COLO829 (cell line): ENCODE measurements at regions not wholly inside any gene's neighbourhood (a gene's known extent, or its start where the extent isn't known, plus 50 kb on each side); places are given as distances from the start of the nearest gene placed in this dataset.
"Not testable (repeated sequence)": the region's sequence is repeated elsewhere in the genome, so short reads cannot be mapped to it uniquely, and the experiment has no call there.

Experiments
- DNase-seq: peaks from one replicate; pipeline ENCODE4 v3.0.0; 2012; ENCODE audit warnings: low spot score

DNA sequence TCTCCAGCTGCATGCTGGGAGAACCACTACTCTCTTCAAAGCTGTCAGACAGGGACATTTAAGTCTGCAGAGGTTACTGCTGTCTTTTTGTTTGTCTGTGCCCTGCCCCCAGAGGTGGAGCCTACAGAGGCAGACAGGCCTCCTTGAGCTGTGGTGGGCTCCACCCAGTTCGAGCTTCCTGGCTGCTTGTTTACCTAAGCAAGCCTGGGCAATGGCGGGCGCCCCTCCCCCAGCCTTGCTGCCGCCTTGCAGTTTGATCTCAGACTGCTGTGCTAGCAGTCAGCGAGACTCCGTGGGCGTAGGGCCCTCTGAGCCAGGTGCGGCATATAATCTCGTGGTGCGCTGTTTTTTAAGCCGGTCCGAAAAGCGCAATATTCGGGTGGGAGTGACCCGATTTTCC is 215.0 kb downstream of the STIM2 start:
- not testable (repeated sequence) for DNase-seq

- no peak for DNase-seq
Observed at GRCh38 chr4:27078934-27079455, 218.4 kb downstream of the STIM2 start.

DNA sequence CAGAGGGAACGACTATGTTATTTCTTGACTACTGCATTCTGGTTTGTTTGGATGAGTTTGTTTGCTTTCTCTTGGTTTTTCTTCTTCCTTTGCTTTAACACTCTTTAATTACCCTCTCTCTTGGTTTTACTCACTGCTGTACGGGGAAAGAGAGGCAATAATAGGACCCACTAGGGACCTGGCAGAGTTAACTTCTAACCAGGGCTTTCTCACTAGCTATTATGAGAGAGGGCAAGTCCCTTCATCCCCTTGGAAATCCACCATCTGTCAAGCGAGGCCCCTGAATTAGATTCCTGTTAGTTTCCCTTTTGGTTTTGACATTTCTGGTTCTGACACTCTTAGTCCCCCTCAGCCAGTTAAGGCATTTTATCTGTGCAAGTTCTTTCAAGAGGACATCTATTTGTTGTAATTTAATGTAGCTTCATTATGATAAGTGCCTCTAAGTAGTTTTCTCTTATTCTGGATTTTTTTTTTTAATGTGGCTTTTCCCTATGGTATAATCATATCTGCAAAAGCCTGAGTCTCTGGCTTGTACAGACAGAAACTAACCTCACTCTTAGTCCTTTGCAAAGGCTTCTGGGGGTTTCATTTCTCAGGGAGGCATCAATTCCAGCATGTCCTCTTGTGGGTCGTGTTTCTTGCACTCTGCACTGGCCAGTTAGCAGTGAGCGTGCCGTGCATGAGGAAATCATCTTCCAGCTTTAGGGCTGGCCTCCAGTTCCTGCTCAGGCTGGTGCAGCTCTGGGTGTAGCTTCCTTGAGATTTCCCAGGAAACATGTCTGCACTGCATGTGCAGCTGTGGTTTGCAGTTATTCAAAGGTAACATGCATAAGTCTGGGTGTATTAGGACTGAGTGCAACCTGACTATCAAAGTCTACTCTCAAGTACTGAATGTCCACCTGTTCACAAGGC is 221.3 kb downstream of the STIM2 start:
- no peak for DNase-seq

GRCh38 chr4:27082776-27083175 is 222.1 kb downstream of the STIM2 start:
- DNase-seq = no peak

- no peak for DNase-seq
Observed at GRCh38 chr4:27084685-27085361, 224.2 kb downstream of the STIM2 start.

DNA sequence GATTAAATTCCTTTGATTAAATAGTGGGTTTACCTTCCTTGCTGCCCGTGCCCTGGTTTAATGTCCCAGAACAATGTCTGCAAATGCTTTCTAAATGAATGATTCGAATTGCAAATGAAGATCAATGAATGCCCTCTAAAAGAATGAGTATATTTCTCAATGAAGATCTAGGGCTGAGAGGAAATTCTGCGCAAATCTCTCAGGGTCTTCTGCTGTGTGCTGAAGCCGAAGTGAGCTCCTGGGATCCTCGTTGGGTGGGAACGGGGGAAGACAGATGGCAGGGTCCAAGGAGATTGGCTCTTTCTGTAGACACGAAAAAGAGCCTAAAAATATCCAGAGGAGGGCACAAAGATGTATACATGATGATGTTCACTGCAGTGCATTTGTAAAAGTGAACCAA is 224.8 kb downstream of the STIM2 start:
- DNase-seq = no peak

DNA sequence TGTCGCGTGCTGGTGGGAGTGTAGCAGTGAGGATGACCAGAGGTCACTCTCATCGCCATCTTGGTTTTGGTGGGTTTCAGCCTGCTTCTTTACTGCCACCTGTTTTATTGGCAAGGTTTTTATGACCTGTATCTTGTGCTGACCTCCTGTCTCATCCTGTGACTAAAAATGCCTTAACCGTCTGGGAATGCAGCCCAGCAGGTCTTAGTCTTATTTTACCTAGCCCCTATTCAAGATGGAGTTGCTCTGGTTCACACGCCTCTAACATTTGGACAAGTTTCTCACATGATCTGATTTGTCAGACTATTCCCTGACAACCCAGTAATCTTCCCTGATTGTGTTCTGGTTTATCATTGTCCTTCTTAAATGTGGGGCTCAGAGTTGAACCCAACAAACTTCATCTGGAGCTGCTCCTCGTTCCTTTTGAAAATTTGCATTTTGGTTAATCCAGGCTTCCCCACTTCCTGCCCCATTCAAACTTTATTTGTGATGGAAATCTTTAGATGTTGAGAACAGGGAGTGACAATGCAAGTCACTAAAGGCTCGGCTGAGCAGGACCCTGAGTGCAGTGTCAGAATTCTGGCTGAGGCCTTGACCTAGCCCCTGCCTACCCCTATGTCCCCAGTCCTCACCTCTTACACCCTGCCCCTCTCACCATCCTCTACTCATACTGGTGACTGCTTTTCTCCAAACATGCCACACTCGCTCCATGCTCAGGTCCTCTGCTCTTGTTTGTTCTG is 226.8 kb downstream of the STIM2 start:
- no peak for DNase-seq

- DNase-seq = no peak
Observed at GRCh38 chr4:27088491-27088890, 227.8 kb downstream of the STIM2 start.

DNA sequence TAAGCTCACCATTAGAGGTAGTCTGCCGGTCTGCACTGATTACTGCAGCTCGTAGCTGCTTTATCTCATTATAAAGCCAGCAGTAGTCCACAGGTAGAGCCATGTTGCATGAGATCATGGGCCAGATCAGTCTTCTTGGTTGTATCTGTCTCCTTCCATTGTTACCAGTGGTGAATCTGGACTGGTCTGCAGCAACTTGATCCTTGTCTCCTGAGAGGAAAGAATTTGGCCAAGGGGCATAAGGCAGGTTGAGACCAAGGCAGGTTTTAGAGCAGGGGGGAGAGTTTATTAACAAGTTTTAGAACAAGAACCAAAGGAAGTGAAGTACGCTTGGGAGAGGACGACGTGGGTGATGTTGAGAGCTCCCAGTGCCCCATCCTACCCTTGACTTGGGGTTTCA is 228.5 kb downstream of the STIM2 start:
- no peak for DNase-seq

DNA sequence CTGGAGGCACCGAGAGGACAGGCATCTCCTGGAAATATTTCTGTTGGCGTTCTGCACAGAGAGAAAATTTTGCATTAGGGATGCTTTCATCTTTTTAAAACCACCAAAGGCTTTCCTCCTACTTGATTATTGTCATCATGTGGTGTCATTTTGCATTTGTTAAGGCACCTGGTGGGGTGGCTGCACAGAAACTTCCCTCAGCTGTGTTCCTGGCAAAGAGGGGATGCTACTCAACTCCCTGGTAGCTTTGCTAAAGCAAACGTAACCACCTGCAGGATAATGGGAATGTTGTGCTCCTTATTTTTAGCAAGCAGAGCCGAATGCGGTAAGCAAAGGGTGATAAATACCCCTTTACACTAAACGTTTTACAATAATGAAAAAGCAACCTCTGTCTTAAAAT is 229.8 kb downstream of the STIM2 start:
- DNase-seq = no peak

DNA sequence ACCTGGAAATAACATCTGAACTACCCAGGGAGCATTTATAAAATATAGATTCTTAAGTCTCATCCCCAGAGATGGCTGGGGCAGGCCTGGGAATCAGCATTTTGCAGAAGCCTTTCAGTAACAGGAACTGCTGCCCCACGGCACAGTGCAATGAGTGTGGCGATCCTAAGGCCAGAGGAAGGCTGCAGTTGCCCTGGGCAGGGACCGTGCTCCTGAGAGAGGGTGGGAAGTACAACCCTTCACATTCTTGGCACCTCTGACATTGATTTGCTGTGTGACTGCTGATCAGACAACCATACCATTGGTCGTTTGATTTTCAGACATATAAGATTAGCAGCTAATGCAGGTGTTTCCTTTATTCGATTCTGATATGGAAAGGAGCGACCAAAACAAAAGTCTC is 233.6 kb downstream of the STIM2 start:
- no peak for DNase-seq

GRCh38 chr4:27094783-27095182 is 234.1 kb downstream of the STIM2 start:
- no peak for DNase-seq

GRCh38 chr4:27096142-27096824 is 235.6 kb downstream of the STIM2 start:
- DNase-seq = no peak

DNA sequence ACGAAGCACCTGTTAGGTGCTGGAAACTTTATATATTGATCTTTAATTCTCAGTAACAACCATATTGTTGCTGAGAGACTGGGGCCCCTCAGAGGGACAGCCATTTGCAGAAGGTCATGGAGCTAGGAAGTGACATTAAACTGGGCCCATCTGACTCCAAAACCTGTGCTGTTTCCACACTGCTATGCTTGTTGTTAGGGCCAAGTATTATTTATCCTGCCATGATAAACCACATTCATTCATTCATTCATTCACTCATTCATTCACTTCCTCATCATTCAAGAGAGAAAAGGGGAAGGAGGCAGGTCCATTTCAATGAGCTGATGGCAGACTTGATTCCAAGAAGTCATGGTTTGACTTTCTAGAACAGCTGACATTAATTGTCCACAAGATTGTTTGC is 237.4 kb downstream of the STIM2 start:
- no peak for DNase-seq

GRCh38 chr4:27100713-27101112 is 240.1 kb downstream of the STIM2 start:
- DNase-seq = no peak

DNA sequence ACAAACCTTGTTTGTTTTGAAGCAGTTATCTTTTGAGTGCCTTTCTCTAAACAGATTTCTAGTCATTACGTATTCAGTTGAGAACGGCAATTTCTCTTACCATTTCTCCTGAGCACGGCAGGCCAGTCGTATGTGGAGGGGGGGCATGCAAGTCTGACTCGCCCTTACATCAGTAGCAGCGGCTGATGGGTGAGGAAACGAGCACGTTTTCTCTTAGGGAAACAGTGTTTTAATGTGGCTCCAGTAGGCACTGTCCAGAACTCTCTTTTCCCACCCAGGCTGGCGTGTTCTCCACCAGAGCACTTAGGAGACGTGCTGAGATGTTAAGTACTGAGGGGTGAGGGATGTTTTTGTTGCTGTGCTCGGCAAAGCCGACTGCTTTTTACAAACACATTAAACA is 240.5 kb downstream of the STIM2 start:
- no peak for DNase-seq

DNA sequence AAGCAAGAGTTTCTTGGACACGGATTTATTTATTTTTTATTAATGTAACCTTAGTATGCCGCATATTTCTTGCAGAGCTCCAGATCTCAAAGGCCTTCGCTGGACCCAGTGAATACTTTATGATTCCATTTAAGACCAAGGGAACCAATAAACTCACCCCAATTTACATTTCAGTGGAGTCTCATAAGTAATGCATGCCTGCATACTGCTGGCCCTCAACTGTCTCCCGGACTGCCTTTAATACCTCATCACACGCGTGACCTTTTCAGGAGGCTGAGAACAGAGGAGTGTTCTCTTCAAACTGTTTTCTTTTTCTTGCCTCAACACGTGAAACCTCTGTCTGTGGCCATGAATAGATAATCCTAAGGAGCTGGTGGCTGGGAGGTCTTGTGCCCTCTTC is 240.9 kb downstream of the STIM2 start:
- no peak for DNase-seq

DNA sequence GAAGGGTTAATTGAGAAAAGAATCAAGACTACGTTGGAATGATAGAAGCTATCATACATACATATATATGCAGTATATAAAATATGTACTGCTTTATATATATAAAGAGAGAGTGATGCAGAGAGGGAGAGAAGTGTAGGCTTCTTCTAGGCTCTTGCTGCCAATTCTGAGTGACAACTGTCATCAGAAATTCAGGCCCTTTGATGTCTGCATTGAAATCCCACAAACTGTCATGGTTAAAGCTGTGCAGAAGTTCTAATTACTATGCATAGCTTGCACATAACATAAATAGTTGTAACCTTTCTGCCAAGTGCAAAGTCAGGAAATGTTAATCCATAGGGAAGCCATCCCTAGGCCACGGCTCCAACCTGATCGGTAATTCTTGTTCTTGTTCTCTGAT is 251.0 kb downstream of the STIM2 start:
- DNase-seq = no peak

GRCh38 chr4:27112587-27112986 is 251.9 kb downstream of the STIM2 start:
- no peak for DNase-seq

GRCh38 chr4:27115221-27115620 is 254.6 kb downstream of the STIM2 start:
- DNase-seq = no peak

DNA sequence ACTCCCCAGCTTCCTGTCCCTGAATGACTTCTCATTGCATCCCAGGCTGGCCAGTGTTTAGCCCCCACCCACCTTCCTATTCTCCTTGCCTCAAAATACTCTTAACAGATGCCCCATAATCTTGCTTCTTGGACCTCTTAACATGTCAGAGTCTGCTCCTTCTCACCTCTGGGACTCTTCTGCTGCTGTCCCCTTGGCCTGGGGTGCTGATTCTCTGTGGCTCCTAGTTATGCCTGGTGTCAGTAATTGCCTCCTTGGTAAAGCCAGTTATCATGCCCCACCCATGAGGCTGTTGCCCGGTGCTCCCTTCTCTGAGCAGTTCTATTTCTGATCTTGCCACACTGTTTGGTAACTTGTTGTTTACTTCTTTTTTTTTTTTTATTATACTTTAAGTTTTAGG is 256.8 kb downstream of the STIM2 start:
- DNase-seq = no peak

- no peak for DNase-seq
Observed at GRCh38 chr4:27119239-27119638, 258.6 kb downstream of the STIM2 start.
